HFF-Myc (cell line): ENCODE measurements at regions not wholly inside any gene's neighbourhood (a gene's known extent, or its start where the extent isn't known, plus 50 kb on each side); places are given as distances from the start of the nearest gene placed in this dataset.

Source experiments
- DNase-seq: peaks from one replicate; pipeline ENCODE4 v3.0.0-alpha.2; 2011; ENCODE audit warnings: low read depth; ENCODE audit errors: extremely low read depth
- H3K4me3 ChIP-seq: replicated peaks from 2 replicates; pipeline ENCODE4 v1.5.1; 2011; ENCODE audit warnings: low read depth, mild to moderate bottlenecking, control low read depth, low read length
- TF ChIP-seq, protein P1 (sequence below): IDR thresholded peaks from 2 replicates; pipeline ENCODE4 v1.5.1; 2012; ENCODE audit warnings: mild to moderate bottlenecking, low read depth, low read length, control low read depth; ENCODE audit errors: missing control alignments

DNA sequence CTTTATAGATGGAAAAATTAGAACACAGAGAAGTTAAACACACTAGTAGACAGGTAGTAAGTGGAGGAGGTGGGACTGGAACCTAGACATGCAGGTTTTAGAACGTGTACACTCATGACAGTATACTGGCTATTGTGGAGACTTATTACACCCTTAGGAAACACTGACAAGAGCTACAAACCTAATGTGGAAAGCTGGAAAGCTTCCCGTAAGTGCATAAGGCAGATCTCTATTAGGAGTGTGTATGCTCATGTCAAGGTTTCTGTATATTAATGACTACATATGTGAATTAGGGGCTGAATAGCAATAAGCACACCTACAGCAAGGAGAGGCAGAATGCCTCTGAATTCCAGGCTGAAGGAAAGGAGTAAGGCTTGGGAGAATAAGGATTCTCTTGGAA, 82.6 kb upstream of the SLC24A5 start:
- DNase-seq = no peak
- TF ChIP-seq, protein P1, sequence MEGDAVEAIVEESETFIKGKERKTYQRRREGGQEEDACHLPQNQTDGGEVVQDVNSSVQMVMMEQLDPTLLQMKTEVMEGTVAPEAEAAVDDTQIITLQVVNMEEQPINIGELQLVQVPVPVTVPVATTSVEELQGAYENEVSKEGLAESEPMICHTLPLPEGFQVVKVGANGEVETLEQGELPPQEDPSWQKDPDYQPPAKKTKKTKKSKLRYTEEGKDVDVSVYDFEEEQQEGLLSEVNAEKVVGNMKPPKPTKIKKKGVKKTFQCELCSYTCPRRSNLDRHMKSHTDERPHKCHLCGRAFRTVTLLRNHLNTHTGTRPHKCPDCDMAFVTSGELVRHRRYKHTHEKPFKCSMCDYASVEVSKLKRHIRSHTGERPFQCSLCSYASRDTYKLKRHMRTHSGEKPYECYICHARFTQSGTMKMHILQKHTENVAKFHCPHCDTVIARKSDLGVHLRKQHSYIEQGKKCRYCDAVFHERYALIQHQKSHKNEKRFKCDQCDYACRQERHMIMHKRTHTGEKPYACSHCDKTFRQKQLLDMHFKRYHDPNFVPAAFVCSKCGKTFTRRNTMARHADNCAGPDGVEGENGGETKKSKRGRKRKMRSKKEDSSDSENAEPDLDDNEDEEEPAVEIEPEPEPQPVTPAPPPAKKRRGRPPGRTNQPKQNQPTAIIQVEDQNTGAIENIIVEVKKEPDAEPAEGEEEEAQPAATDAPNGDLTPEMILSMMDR = no peak
- no peak overlapping the region for H3K4me3 ChIP-seq

DNA sequence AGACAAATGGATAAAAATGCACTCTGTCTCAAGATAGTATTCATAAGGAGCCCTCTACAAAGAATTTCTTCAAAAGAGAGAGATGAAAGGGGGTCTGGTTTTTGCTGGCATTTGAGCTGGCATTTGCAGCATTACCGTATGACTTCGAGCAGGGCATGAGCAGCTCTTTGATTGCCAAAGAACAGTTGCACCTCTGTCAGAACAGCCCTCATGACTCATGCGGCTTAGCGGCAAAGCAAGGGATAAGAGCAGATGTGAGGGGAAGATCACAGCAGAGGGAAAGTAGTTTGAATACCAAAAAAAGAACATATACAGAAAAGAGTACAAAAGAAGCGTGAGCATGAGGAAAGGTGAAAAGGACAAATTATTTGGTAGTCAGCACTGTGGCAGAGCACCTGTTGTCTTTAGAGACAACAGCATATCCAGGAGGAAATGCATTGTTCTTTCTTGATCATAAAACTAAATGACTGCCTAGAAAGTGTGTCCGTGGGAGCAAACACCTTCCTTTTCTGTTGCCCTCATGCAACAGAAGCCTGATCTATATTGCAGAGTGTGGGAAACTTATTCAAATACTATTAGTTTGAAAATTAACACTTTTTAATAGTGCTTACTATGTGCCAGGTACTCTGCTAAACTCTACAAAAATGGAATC, 80.5 kb upstream of the SLC24A5 start:
- peak; percentile 10 for DNase-seq
- TF ChIP-seq, protein P1 = no peak

DNA sequence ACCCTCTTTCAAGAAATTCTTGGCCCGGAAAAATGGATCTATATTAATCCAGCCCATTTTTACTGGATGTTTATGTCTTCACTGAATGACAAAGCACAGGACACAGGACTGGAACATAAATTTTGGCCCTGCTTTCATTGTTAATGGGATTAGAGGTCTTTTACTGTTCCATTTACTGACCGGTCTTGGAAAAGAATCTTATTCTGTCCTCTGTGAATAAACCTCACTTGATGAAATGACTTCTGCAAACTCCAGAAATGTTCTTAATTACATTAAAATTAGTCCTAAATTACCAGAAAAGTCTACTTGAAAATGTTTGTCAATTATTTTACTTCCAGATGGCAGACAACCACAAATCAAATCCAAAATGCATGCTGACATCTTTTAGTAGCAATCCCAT, 79.3 kb upstream of the SLC24A5 start:
- TF ChIP-seq, protein P1 = no peak
- DNase-seq = no peak
- no peak overlapping the region for H3K4me3 ChIP-seq

More for the DNA sequence above, 80.5 kb upstream of the SLC24A5 start:
- no peak overlapping the region for H3K4me3 ChIP-seq

DNA sequence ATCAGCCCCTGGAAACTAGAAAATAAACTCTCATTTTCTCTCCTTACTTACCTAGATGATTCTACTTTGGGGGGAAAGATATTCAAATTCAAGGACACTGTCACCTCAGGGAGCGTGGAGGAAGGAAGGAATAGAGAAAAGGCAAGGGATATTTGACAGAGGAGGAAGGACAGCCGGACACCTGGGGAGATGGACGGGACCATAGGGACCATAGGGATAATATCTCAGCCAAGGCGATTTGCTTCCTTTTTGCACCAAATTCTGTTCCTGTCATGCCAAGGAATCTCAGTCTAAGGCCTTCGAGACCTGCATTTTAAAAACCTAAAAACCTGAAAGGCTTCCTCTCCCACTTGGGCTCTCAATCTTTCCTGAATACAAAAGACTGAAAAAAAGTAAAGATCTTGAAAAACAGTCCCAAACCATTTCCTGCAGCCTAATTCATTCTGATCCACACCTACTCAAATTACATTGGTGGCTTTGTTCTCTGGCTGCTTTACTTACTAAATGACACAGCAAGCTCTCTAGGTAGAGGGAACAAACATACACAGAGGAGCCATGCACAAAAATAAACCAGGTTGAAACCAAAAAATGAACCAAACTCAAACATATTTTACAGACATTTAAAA, 73.9 kb upstream of the SLC24A5 start:
- no peak for DNase-seq
- TF ChIP-seq, protein P1 = no peak
- no peak overlapping the region for H3K4me3 ChIP-seq

DNA sequence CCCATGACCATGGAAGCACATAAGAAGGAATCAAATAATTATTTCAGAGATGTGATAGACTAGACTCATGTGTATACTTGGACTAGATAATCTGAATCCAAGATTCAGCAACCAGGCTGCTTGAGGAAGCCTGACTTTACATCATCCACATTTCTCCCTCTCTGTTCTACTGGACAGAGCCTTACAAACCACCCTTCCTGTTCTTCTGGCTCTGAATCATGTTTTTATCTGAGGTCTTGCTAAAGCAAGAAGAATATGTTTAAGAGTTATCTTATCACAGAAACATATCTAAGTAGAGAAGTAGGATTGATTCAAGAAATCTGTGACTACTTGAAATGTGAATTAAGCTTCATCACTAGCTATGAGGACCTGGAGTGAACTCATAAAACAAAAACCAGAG, 71.1 kb upstream of the SLC24A5 start:
- no peak overlapping the region for H3K4me3 ChIP-seq
- no peak for DNase-seq
- TF ChIP-seq, protein P1 = no peak

DNA sequence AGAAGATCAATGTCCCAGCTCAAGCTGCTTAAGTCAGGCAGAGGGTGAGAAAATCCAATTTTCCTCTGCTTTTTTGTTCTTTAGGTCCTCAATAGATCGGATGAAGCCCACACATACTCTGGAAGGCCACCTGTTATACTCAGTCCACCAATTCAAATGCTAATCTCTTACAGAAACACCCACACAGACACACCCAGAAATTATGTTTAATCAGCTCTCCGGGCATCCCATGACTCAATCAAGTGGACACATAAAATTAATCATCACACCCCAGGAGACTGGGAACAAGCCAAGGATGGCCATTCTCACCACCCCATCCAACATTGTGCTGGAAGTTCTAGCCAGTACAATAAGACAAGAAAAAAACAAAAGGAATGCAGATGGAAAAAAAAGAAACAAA, 67.8 kb upstream of the SLC24A5 start:
- DNase-seq = no peak
- TF ChIP-seq, protein P1 = no peak
- H3K4me3 ChIP-seq = no peak overlapping the region
